ENCODE measurements at regions not wholly inside any gene's neighbourhood (a gene's known extent, or its start where the extent isn't known, plus 50 kb on each side); places are given as distances from the start of the nearest gene placed in this dataset.

- DNase-seq: no peak
Measured at GRCh38 chr11:109796253-109796652, 296.9 kb upstream of the ZC3H12C start.

- DNase-seq: no peak
Measured at GRCh38 chr11:109798521-109798920, 294.7 kb upstream of the ZC3H12C start.

GRCh38 chr11:109799604-109800003, 293.6 kb upstream of the ZC3H12C start:
- no peak for DNase-seq

GRCh38 chr11:109804911-109805310, 288.3 kb upstream of the ZC3H12C start:
- no peak for DNase-seq

- no peak for DNase-seq
Measured at GRCh38 chr11:109806205-109806604, 287.0 kb upstream of the ZC3H12C start.

GRCh38 chr11:109808569-109808968, 284.6 kb upstream of the ZC3H12C start:
- DNase-seq: no peak

GRCh38 chr11:109814824-109815223, 278.4 kb upstream of the ZC3H12C start:
- DNase-seq: no peak

- no peak for DNase-seq
Measured at GRCh38 chr11:109815500-109816150, 277.6 kb upstream of the ZC3H12C start.

- DNase-seq: no peak
Measured at GRCh38 chr11:109818290-109818689, 274.9 kb upstream of the ZC3H12C start.

GRCh38 chr11:109819410-109819809, 273.8 kb upstream of the ZC3H12C start:
- no peak for DNase-seq

- no peak for DNase-seq
Measured at GRCh38 chr11:109821511-109821910, 271.7 kb upstream of the ZC3H12C start.

GRCh38 chr11:109822436-109823102, 270.6 kb upstream of the ZC3H12C start:
- no peak for DNase-seq

- no peak for DNase-seq
Measured at GRCh38 chr11:109828387-109828786, 264.8 kb upstream of the ZC3H12C start.

- no peak for DNase-seq
Measured at GRCh38 chr11:109838026-109838425, 255.2 kb upstream of the ZC3H12C start.

- DNase-seq: no peak
Measured at GRCh38 chr11:109845437-109845836, 247.8 kb upstream of the ZC3H12C start.

GRCh38 chr11:109847621-109848020, 245.6 kb upstream of the ZC3H12C start:
- no peak for DNase-seq

GRCh38 chr11:109849051-109849450, 244.1 kb upstream of the ZC3H12C start:
- no peak for DNase-seq

GRCh38 chr11:109849946-109850345, 243.2 kb upstream of the ZC3H12C start:
- no peak for DNase-seq

GRCh38 chr11:109851780-109852390, 241.3 kb upstream of the ZC3H12C start:
- no peak for DNase-seq

GRCh38 chr11:109853156-109853776, 239.9 kb upstream of the ZC3H12C start:
- DNase-seq: no peak

GRCh38 chr11:109854731-109855130, 238.5 kb upstream of the ZC3H12C start:
- DNase-seq: no peak

GRCh38 chr11:109856928-109857327, 236.3 kb upstream of the ZC3H12C start:
- peak in 2 of 56 donors; percentile 0 to 1 for DNase-seq
